SK-N-SH (cell line): ENCODE measurements at regions not wholly inside any gene's neighbourhood (a gene's known extent, or its start where the extent isn't known, plus 50 kb on each side); places are given as distances from the start of the nearest gene placed in this dataset.

Source experiments
- CTCF ChIA-PET: fragments of 300-600, 350-600 bp; formaldehyde crosslinking; extraction: SDS; loops from one replicate; lab custom pipeline; 2021; lab: Yijun Ruan, JAX
- POLR2A ChIA-PET: fragments of 350-600 bp; sonication (Branson Sonifier 250); formaldehyde crosslinking; extraction: SDS; loops from one replicate; lab custom pipeline; 2020; ENCODE audit warnings: antibody characterized with exemption, inconsistent platforms; lab: Yijun Ruan, JAX
- DNase-seq: peaks from one replicate; pipeline ENCODE4 v3.0.0; 2012
- H2AFZ ChIP-seq: fragments of 200-600 bp; sonication (generic); 2 replicates; pipeline ENCODE4 v1.8.1; 2016; ENCODE audit warnings: antibody characterized with exemption, mild to moderate bottlenecking, low read depth
- H3F3A ChIP-seq: fragments of 200-600 bp; sonication (generic); replicated peaks from 2 replicates; pipeline ENCODE3; 2016; ENCODE audit warnings: antibody characterized with exemption, mild to moderate bottlenecking; ENCODE audit not compliant: insufficient read depth
- H3K27ac ChIP-seq, 2 experiments: fragments of 200-500 bp in 1 of 2; fragments of 200-600 bp in 1 of 2; sonication (Bioruptor generic) in 1 of 2; sonication (generic), shearing (Covaris generic) in 1 of 2; 2 replicates each; pipeline versions ENCODE4 v1.5.1 to v1.6.1; 2014 to 2016; ENCODE audit warnings: low read depth in 2 of 2, inconsistent platforms in 1 of 2, low read length in 1 of 2, mild to moderate bottlenecking in 1 of 2, mixed read lengths in 1 of 2
- H3K27me3 ChIP-seq: fragments of 200-600 bp; sonication (generic), shearing (Covaris generic); 2 replicates; pipeline ENCODE4 v1.6.1; 2016; ENCODE audit warnings: mixed run types; ENCODE audit not compliant: insufficient read depth
- H3K36me3 ChIP-seq, 2 experiments: fragments of 200-500 bp in 1 of 2; fragments of 200-600 bp in 1 of 2; sonication (Bioruptor generic) in 1 of 2; sonication (generic) in 1 of 2; replicated peaks in 1 of 2; 2 replicates each; pipeline versions ENCODE3 to v1.5.1; 2014 to 2016; ENCODE audit warnings: low read length in 1 of 2, mild to moderate bottlenecking in 1 of 2; ENCODE audit not compliant: insufficient read depth in 2 of 2, control insufficient read depth in 1 of 2
- H3K4me1 ChIP-seq, 2 experiments: fragments of 200-500 bp in 1 of 2; fragments of 200-600 bp in 1 of 2; sonication (Bioruptor generic) in 1 of 2; sonication (generic), shearing (Covaris generic) in 1 of 2; 2 replicates each; pipeline versions ENCODE4 v1.5.1 to v1.6.1; 2014 to 2016; ENCODE audit warnings: low read depth in 1 of 2, low read length in 1 of 2, mixed run types in 1 of 2; ENCODE audit not compliant: insufficient read depth in 2 of 2, control insufficient read depth in 1 of 2
- H3K4me2 ChIP-seq: fragments of 200-600 bp; sonication (generic), shearing (Covaris generic); 2 replicates; pipeline ENCODE4 v1.6.1; 2017; ENCODE audit warnings: mixed run types
- H3K4me3 ChIP-seq, 2 experiments: fragments of 200-500 bp in 1 of 2; fragments of 200-600 bp in 1 of 2; sonication (Bioruptor generic) in 1 of 2; sonication (generic), shearing (Covaris generic) in 1 of 2; 2 replicates each; pipeline versions ENCODE4 v1.5.1 to v1.8.1; 2014 to 2016; ENCODE audit warnings: low read depth in 2 of 2, inconsistent platforms in 1 of 2, low read length in 1 of 2, mild to moderate bottlenecking in 1 of 2, mixed read lengths in 1 of 2, moderate library complexity in 1 of 2
- H3K79me2 ChIP-seq: fragments of 200-600 bp; sonication (generic); 2 replicates; pipeline ENCODE4 v1.8.1; 2017; ENCODE audit warnings: mild to moderate bottlenecking; ENCODE audit not compliant: insufficient read depth
- H3K9ac ChIP-seq: fragments of 200-600 bp; sonication (generic); 2 replicates; pipeline ENCODE4 v1.6.1; 2017; ENCODE audit warnings: mixed run types
- H3K9me2 ChIP-seq: fragments of 200-600 bp; sonication (generic); 2 replicates; pipeline ENCODE4 v1.6.1; 2017; ENCODE audit warnings: mixed run types
- H3K9me3 ChIP-seq: fragments of 200-600 bp; sonication (generic); 2 replicates; pipeline ENCODE4 v1.6.1; 2017; ENCODE audit warnings: mixed run types, mild to moderate bottlenecking, moderate library complexity
- H4K20me1 ChIP-seq: fragments of 200-600 bp; sonication (generic); 2 replicates; pipeline ENCODE4 v1.6.1; 2017; ENCODE audit warnings: mild to moderate bottlenecking, mixed run types; ENCODE audit not compliant: insufficient read depth
- ELF1 ChIP-seq: IDR thresholded peaks from 2 replicates; pipeline ENCODE4 v1.4.0; 2012
- EP300 ChIP-seq, 2 experiments: IDR thresholded peaks; 2 replicates each; pipeline versions ENCODE4 v1.4.0 to v1.6.1; 2012; ENCODE audit warnings: borderline replicate concordance in 1 of 2, low read depth in 1 of 2, low read length in 1 of 2
- EZH2phosphoT487 ChIP-seq: fragments of 200-600 bp; sonication (generic); IDR thresholded peaks from 2 replicates; pipeline ENCODE4 v1.6.1; 2017; ENCODE audit warnings: low read depth, mixed run types, mild to moderate bottlenecking, antibody characterized with exemption, moderate library complexity, borderline replicate concordance
- FOXJ3 ChIP-seq: sonication (generic); formaldehyde crosslinking; IDR thresholded peaks from 2 replicates; pipeline ENCODE4 v1.5.1; 2020; ENCODE audit warnings: mild to moderate bottlenecking, missing genetic modification reagents
- GABPA ChIP-seq: IDR thresholded peaks from 2 replicates; pipeline ENCODE4 v1.4.0; 2012; ENCODE audit warnings: low read depth, mild to moderate bottlenecking
- MEF2A ChIP-seq: IDR thresholded peaks from 2 replicates; pipeline ENCODE4 v1.4.0; 2012; ENCODE audit warnings: low read depth, borderline replicate concordance
- NRF1 ChIP-seq: IDR thresholded peaks from 2 replicates; pipeline ENCODE4 v1.6.1; 2012; ENCODE audit warnings: low read depth, mild to moderate bottlenecking, low read length
- POLR2AphosphoS5 ChIP-seq: IDR thresholded peaks from 2 replicates; pipeline ENCODE4 v1.6.1; 2012; ENCODE audit warnings: low read depth, low read length
- SIN3A ChIP-seq: IDR thresholded peaks from 2 replicates; pipeline ENCODE4 v1.6.1; 2012; ENCODE audit warnings: low read depth, mild to moderate bottlenecking, low read length, moderate library complexity, borderline replicate concordance
- SMC3 ChIP-seq: IDR thresholded peaks from 2 replicates; pipeline ENCODE4 v1.6.1; 2012; ENCODE audit warnings: low read depth, low read length, improper control_type of control experiment
- WGBS: methylation state at CpG from one replicate; pipeline ENCODE4 v1.1.6; 2017; ENCODE audit warnings: low lambda C conversion rate; 5-methylcytosine and 5-hydroxymethylcytosine counted together
- TF ChIP-seq, protein P1 (sequence below): IDR thresholded peaks from 2 replicates; pipeline ENCODE4 v1.6.1; 2012; ENCODE audit warnings: mild to moderate bottlenecking, low read depth, low read length, moderate library complexity
- TF ChIP-seq, protein P2 (sequence below): IDR thresholded peaks from 2 replicates; pipeline ENCODE4 v1.4.0; 2012; ENCODE audit warnings: low read depth, borderline replicate concordance
- TF ChIP-seq, protein P3 (sequence below): fragments of 150-350 bp; IDR thresholded peaks from 2 replicates; pipeline ENCODE4 v1.6.1; 2016; ENCODE audit warnings: mild to moderate bottlenecking, low read depth, low read length
- TF ChIP-seq, protein P4 (sequence below): IDR thresholded peaks from 2 replicates; pipeline ENCODE4 v1.4.0; 2012; ENCODE audit warnings: low read depth

DNA sequence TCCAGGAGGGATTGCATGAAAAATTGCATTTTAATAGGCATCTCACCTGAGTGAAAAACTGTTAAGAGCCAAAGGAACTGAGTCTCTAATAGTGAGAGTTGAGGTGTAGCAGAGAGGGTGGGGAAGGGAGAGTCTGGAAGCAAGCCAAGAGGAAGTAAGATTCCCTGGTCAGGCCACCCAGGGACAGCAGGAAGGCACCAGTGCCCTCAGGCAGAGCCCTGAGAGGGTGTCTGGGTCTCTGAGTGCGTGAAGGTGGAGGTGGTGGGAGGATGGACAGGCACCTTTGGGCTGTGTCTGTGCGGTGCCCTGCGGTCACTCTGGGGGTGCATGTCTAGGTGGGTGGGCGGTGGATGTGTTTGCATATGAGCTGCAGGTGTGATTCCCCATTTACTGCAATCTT lies 300.4 kb upstream of the ROPN1 start:
- WGBS, result 73% methylated on average over 4 of the region's 4 CpGs
- H3K27me3 ChIP-seq, result no peaks in the 10 kb centered on the region
- no peaks in the 10 kb centered on the region for H3K9me2 ChIP-seq
- no peak overlapping the region for H3K4me2 ChIP-seq
- H3K4me1 ChIP-seq, result peaks cover 7 to 47% of the 10 kb centered on the region in 2 experiments; a peak in 3 of 4 replicates
- H3F3A ChIP-seq, result no peaks in the 10 kb centered on the region
- H3K9me3 ChIP-seq, result no peaks in the 10 kb centered on the region
- no peak overlapping the region for H3K9ac ChIP-seq
- TF ChIP-seq, protein P1, sequence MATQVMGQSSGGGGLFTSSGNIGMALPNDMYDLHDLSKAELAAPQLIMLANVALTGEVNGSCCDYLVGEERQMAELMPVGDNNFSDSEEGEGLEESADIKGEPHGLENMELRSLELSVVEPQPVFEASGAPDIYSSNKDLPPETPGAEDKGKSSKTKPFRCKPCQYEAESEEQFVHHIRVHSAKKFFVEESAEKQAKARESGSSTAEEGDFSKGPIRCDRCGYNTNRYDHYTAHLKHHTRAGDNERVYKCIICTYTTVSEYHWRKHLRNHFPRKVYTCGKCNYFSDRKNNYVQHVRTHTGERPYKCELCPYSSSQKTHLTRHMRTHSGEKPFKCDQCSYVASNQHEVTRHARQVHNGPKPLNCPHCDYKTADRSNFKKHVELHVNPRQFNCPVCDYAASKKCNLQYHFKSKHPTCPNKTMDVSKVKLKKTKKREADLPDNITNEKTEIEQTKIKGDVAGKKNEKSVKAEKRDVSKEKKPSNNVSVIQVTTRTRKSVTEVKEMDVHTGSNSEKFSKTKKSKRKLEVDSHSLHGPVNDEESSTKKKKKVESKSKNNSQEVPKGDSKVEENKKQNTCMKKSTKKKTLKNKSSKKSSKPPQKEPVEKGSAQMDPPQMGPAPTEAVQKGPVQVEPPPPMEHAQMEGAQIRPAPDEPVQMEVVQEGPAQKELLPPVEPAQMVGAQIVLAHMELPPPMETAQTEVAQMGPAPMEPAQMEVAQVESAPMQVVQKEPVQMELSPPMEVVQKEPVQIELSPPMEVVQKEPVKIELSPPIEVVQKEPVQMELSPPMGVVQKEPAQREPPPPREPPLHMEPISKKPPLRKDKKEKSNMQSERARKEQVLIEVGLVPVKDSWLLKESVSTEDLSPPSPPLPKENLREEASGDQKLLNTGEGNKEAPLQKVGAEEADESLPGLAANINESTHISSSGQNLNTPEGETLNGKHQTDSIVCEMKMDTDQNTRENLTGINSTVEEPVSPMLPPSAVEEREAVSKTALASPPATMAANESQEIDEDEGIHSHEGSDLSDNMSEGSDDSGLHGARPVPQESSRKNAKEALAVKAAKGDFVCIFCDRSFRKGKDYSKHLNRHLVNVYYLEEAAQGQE, result no peak
- TF ChIP-seq EP300 (IDR thresholded peaks at IDR 0.05; ENCODE audit: borderline replicate concordance in 1 of 2, low read depth in 1 of 2, low read length in 1 of 2), result 0 out of 4 replicates have a peak, but pooled peaks of 1 of the 2 experiments have one; percentile 25
- no peak for DNase-seq
- H3K27ac ChIP-seq, result peak overlapping the region in 1 of 2 experiments; percentile 41; a peak in 2 of 4 replicates
- no peak overlapping the region for H3K4me3 ChIP-seq
- no peaks in the 10 kb centered on the region for H4K20me1 ChIP-seq
- H3K79me2 ChIP-seq, result no peaks in the 10 kb centered on the region
- POLR2A ChIA-PET, result no interaction called here
- CTCF ChIA-PET, result interaction anchor here (1.1 to 2.1 kb wide), 5 partner anchors 11 to 266 kb away, joined by 3 to 10 read pairs (median 4); no protein-coding TSS in a partner anchor
- H3K36me3 ChIP-seq, result peaks cover 2 to 3% of the 10 kb centered on the region in 2 experiments
- H2AFZ ChIP-seq, result no peak overlapping the region

DNA sequence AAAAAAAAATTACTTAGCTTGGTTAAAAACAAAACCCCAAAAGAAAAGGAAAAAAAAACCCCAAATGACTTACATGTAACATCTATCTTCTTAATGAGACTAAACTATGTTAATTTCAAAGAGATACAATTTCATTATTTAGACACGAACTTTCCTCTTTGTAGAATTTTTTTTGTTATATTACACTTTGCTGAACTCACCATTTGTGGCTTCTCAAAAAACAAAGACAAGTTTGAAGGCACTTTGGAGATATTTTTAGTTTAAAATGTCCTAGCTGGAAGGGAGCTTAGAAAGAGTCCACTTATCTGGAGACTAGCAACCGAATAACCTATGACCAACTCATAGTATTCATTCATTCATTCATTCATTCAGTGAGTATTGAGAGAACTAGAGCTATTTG lies 301.7 kb upstream of the ROPN1 start:
- H3K9ac ChIP-seq, result no peak overlapping the region
- TF ChIP-seq SMC3 (no peak), FOXJ3 (no peak), MEF2A (no peak), POLR2AphosphoS5 (no peak), EZH2phosphoT487 (no peak), NRF1 (no peak), SIN3A (no peak), GABPA (no peak), ELF1 (no peak)
- TF ChIP-seq, protein P2, sequence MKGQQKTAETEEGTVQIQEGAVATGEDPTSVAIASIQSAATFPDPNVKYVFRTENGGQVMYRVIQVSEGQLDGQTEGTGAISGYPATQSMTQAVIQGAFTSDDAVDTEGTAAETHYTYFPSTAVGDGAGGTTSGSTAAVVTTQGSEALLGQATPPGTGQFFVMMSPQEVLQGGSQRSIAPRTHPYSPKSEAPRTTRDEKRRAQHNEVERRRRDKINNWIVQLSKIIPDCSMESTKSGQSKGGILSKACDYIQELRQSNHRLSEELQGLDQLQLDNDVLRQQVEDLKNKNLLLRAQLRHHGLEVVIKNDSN, result no peak
- TF ChIP-seq, protein P3, sequence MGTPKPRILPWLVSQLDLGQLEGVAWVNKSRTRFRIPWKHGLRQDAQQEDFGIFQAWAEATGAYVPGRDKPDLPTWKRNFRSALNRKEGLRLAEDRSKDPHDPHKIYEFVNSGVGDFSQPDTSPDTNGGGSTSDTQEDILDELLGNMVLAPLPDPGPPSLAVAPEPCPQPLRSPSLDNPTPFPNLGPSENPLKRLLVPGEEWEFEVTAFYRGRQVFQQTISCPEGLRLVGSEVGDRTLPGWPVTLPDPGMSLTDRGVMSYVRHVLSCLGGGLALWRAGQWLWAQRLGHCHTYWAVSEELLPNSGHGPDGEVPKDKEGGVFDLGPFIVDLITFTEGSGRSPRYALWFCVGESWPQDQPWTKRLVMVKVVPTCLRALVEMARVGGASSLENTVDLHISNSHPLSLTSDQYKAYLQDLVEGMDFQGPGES, result no peak
- TF ChIP-seq, protein P4, sequence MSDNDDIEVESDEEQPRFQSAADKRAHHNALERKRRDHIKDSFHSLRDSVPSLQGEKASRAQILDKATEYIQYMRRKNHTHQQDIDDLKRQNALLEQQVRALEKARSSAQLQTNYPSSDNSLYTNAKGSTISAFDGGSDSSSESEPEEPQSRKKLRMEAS, result no peak
- H3K4me1 ChIP-seq, result peaks cover 15 to 59% of the 10 kb centered on the region in 2 experiments
- H2AFZ ChIP-seq, result no peak overlapping the region
- no peaks in the 10 kb centered on the region for H3K9me3 ChIP-seq
- POLR2A ChIA-PET, result interaction anchor here (0.7 kb wide), 1 partner anchor 261 kb away, joined by 3 read pairs; the partner anchor contains the start of gene KALRN
- no peaks in the 10 kb centered on the region for H3F3A ChIP-seq
- CTCF ChIA-PET, result interaction anchor here (0.6 to 1.5 kb wide), 8 partner anchors 9 to 277 kb away, joined by 3 to 6 read pairs (median 4); partner anchors contain the start of gene KALRN
- H3K27me3 ChIP-seq, result no peaks in the 10 kb centered on the region
- H3K4me2 ChIP-seq, result no peak overlapping the region
- 63% methylated on average over 2 of the region's 2 CpGs for WGBS
- H4K20me1 ChIP-seq, result no peaks in the 10 kb centered on the region
- H3K4me3 ChIP-seq, result no peak overlapping the region
- H3K79me2 ChIP-seq, result no peaks in the 10 kb centered on the region
- H3K36me3 ChIP-seq, result peaks cover 2 to 3% of the 10 kb centered on the region in 2 experiments
- H3K9me2 ChIP-seq, result no peaks in the 10 kb centered on the region
- peak overlapping the region in 1 of 2 experiments; percentile 63; a peak in 1 of 4 replicates for H3K27ac ChIP-seq
- no peak for DNase-seq
